ENCODE measurements at regions not wholly inside any gene's neighbourhood (a gene's known extent, or its start where the extent isn't known, plus 50 kb on each side); places are given as distances from the start of the nearest gene placed in this dataset.

DNA sequence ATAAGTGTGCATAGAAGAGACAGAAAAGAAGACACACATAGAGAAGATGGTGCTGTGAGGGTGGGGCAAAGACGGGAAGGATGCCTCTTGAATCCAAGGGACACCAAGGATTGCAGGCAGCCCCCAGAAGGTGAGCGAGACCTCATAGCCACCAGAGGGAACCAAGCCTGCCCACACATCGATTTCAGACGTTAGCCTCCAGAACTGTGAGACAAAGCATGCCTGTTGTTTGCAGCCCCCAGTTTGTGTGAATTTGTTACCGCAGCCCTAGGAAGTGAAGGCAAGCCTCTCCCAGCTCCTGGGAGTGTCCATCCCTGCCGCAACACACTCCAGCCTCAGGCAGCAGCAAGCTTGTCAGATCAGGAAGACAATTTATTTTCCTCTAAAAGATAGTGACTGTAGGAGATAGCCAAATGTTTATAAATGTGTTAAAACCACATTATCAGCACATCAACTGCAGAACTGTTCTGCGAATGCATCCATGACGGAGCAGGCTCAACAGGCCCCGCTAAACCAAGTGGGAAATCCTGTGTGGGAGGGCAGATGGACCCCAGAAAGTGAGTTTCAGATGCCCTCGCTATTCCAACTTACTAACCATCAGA lies 543.3 kb downstream of the MATN1 start:
- TF ChIP-seq, protein P1, sequence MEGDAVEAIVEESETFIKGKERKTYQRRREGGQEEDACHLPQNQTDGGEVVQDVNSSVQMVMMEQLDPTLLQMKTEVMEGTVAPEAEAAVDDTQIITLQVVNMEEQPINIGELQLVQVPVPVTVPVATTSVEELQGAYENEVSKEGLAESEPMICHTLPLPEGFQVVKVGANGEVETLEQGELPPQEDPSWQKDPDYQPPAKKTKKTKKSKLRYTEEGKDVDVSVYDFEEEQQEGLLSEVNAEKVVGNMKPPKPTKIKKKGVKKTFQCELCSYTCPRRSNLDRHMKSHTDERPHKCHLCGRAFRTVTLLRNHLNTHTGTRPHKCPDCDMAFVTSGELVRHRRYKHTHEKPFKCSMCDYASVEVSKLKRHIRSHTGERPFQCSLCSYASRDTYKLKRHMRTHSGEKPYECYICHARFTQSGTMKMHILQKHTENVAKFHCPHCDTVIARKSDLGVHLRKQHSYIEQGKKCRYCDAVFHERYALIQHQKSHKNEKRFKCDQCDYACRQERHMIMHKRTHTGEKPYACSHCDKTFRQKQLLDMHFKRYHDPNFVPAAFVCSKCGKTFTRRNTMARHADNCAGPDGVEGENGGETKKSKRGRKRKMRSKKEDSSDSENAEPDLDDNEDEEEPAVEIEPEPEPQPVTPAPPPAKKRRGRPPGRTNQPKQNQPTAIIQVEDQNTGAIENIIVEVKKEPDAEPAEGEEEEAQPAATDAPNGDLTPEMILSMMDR (IDR thresholded peaks at IDR 0.05; ENCODE audit: poor library complexity, severe bottlenecking): no peak
- TF ChIP-seq, protein P2, sequence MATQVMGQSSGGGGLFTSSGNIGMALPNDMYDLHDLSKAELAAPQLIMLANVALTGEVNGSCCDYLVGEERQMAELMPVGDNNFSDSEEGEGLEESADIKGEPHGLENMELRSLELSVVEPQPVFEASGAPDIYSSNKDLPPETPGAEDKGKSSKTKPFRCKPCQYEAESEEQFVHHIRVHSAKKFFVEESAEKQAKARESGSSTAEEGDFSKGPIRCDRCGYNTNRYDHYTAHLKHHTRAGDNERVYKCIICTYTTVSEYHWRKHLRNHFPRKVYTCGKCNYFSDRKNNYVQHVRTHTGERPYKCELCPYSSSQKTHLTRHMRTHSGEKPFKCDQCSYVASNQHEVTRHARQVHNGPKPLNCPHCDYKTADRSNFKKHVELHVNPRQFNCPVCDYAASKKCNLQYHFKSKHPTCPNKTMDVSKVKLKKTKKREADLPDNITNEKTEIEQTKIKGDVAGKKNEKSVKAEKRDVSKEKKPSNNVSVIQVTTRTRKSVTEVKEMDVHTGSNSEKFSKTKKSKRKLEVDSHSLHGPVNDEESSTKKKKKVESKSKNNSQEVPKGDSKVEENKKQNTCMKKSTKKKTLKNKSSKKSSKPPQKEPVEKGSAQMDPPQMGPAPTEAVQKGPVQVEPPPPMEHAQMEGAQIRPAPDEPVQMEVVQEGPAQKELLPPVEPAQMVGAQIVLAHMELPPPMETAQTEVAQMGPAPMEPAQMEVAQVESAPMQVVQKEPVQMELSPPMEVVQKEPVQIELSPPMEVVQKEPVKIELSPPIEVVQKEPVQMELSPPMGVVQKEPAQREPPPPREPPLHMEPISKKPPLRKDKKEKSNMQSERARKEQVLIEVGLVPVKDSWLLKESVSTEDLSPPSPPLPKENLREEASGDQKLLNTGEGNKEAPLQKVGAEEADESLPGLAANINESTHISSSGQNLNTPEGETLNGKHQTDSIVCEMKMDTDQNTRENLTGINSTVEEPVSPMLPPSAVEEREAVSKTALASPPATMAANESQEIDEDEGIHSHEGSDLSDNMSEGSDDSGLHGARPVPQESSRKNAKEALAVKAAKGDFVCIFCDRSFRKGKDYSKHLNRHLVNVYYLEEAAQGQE (IDR thresholded peaks at IDR 0.05; ENCODE audit: borderline replicate concordance): no peak

All from neural cell (in vitro differentiated cells).